Mesendoderm (in vitro differentiated cells): ENCODE measurements at regions not wholly inside any gene's neighbourhood (a gene's known extent, or its start where the extent isn't known, plus 50 kb on each side); places are given as distances from the start of the nearest gene placed in this dataset.
"Not testable (repeated sequence)": the region's sequence is repeated elsewhere in the genome, so short reads cannot be mapped to it uniquely, and the experiment has no call there.

Source experiments
- DNase-seq: peaks from one replicate; pipeline ENCODE4 v3.0.0; 2013
- H2AK5ac ChIP-seq: 2 replicates; pipeline ENCODE4 v1.6.1; 2013; ENCODE audit warnings: low read length, inconsistent platforms
- H2BK120ac ChIP-seq: 2 replicates; pipeline ENCODE4 v1.6.1; 2013; ENCODE audit warnings: low read depth, mild to moderate bottlenecking, low read length, moderate library complexity, mixed read lengths
- H2BK15ac ChIP-seq: replicated peaks from 2 replicates; pipeline ENCODE4 v1.6.1; 2013; ENCODE audit warnings: low read depth, mild to moderate bottlenecking, moderate library complexity
- H2BK5ac ChIP-seq: 2 replicates; pipeline ENCODE4 v1.6.1; 2013; ENCODE audit warnings: low read length, inconsistent platforms
- H3K18ac ChIP-seq: 2 replicates; pipeline ENCODE4 v1.6.1; 2013; ENCODE audit warnings: mild to moderate bottlenecking, low read length, mixed read lengths
- H3K23ac ChIP-seq: one replicate; pipeline ENCODE4 v1.6.1; 2013; ENCODE audit warnings: low read length
- H3K27ac ChIP-seq: 2 replicates; pipeline ENCODE4 v1.5.1; 2013; ENCODE audit warnings: low read depth, mild to moderate bottlenecking, inconsistent platforms, low read length, moderate library complexity
- H3K27me3 ChIP-seq: 2 replicates; pipeline ENCODE4 v1.6.1; 2013; ENCODE audit warnings: low read length, control low read depth, mild to moderate bottlenecking, inconsistent platforms; ENCODE audit not compliant: insufficient read depth, poor library complexity
- H3K36me3 ChIP-seq: 2 replicates; pipeline ENCODE4 v1.6.1; 2013; ENCODE audit warnings: low read length, inconsistent platforms; ENCODE audit not compliant: control insufficient read depth, insufficient read depth
- H3K4ac ChIP-seq: one replicate; pipeline ENCODE4 v1.6.1; 2013; ENCODE audit warnings: low read depth, mild to moderate bottlenecking, low read length, moderate library complexity
- H3K4me1 ChIP-seq: 2 replicates; pipeline ENCODE4 v1.6.1; 2013; ENCODE audit warnings: low read depth, low read length, inconsistent platforms; ENCODE audit not compliant: control insufficient read depth
- H3K4me2 ChIP-seq: 2 replicates; pipeline ENCODE4 v1.6.1; 2013; ENCODE audit warnings: low read length
- H3K4me3 ChIP-seq: 2 replicates; pipeline ENCODE4 v1.5.1; 2013; ENCODE audit warnings: mild to moderate bottlenecking, low read length
- H3K56ac ChIP-seq: one replicate; pipeline ENCODE4 v1.6.1; 2013; ENCODE audit warnings: low read length
- H3K79me1 ChIP-seq: 2 replicates; pipeline ENCODE4 v1.6.1; 2013; ENCODE audit warnings: low read length, inconsistent platforms
- H3K79me2 ChIP-seq: 2 replicates; pipeline ENCODE4 v1.6.1; 2013; ENCODE audit warnings: mild to moderate bottlenecking, low read length; ENCODE audit not compliant: control insufficient read depth, insufficient read depth
- H3K9ac ChIP-seq: 2 replicates; pipeline ENCODE4 v1.6.1; 2013; ENCODE audit warnings: low read length, inconsistent platforms
- H4K5ac ChIP-seq: one replicate; pipeline ENCODE4 v1.6.1; 2013; ENCODE audit warnings: low read length
- H4K8ac ChIP-seq: one replicate; pipeline ENCODE4 v1.6.1; 2013; ENCODE audit warnings: low read depth, mild to moderate bottlenecking, control low read depth, low read length, moderate library complexity
- WGBS: extraction: QIAGEN DNeasy Blood & Tissue Kit; methylation state at CpG from one replicate; pipeline ENCODE4 v1.1.7; 2013; ENCODE audit warnings: low lambda C conversion rate, missing lambda C conversion rate; ENCODE audit not compliant: insufficient coverage; ENCODE audit errors: extremely low coverage; 5-methylcytosine and 5-hydroxymethylcytosine counted together

GRCh38 chr5:100409660-100410151, 125.5 kb upstream of the FAM174A start:
- H3K79me1 ChIP-seq, result no peaks in the 10 kb centered on the region
- no peak overlapping the region for H4K8ac ChIP-seq
- no peak overlapping the region for H3K4ac ChIP-seq
- H3K9ac ChIP-seq, result no peak overlapping the region
- no peak overlapping the region for H2AK5ac ChIP-seq
- no peak overlapping the region for H3K18ac ChIP-seq
- H3K36me3 ChIP-seq, result no peaks in the 10 kb centered on the region
- H3K4me3 ChIP-seq, result no peak overlapping the region
- no peaks in the 10 kb centered on the region for H3K27me3 ChIP-seq
- H2BK15ac ChIP-seq, result no peak overlapping the region
- H2BK5ac ChIP-seq, result no peak overlapping the region
- H2BK120ac ChIP-seq, result no peak overlapping the region
- no peak overlapping the region for H4K5ac ChIP-seq
- no peak overlapping the region for H3K4me2 ChIP-seq
- no CpG with 5 or more reads among the region's 3 CpGs for WGBS
- no peak overlapping the region for H3K56ac ChIP-seq
- no peaks in the 10 kb centered on the region for H3K79me2 ChIP-seq
- no peaks in the 10 kb centered on the region for H3K4me1 ChIP-seq
- DNase-seq, result no peak
- H3K27ac ChIP-seq, result no peak overlapping the region
- no peak overlapping the region for H3K23ac ChIP-seq

DNA sequence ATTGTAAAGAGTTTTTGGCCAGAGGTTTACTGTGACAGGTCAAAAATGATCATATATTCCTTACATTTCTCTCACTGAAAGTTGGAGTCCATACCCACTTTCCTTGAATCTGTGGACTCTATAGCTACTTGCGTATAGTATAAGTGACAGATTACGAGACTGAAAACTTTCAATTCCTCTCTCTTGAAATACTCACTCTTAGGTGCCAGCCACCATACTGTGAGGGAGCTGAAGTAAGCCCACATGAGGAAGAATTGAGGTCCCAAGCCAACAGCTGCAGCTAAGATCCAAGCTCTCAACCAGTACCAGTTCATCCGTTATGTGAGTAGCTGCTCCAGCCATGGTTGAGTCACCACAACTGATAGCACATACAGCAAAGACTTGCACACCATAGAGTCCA, 128.1 kb upstream of the FAM174A start:
- H3K79me2 ChIP-seq, result no peaks in the 10 kb centered on the region
- no peak overlapping the region for H3K4me2 ChIP-seq
- no peak overlapping the region for H3K27ac ChIP-seq
- H3K56ac ChIP-seq, result no peak overlapping the region
- DNase-seq, result no peak
- H2BK5ac ChIP-seq, result no peak overlapping the region
- no peak overlapping the region for H4K8ac ChIP-seq
- WGBS, result no CpG with 5 or more reads among the region's 3 CpGs
- no peaks in the 10 kb centered on the region for H3K4me1 ChIP-seq
- H4K5ac ChIP-seq, result no peak overlapping the region
- H2BK15ac ChIP-seq, result no peak overlapping the region
- no peaks in the 10 kb centered on the region for H3K79me1 ChIP-seq
- H3K18ac ChIP-seq, result no peak overlapping the region
- no peak overlapping the region for H3K9ac ChIP-seq
- H3K27me3 ChIP-seq, result no peaks in the 10 kb centered on the region
- H2AK5ac ChIP-seq, result no peak overlapping the region
- H3K36me3 ChIP-seq, result no peaks in the 10 kb centered on the region
- H3K4ac ChIP-seq, result no peak overlapping the region
- H2BK120ac ChIP-seq, result no peak overlapping the region
- no peak overlapping the region for H3K23ac ChIP-seq
- H3K4me3 ChIP-seq, result no peak overlapping the region

- Histone ChIP-seq H2BK15ac (no peak overlapping the region), H3K27ac (no peak overlapping the region), H3K18ac (no peak overlapping the region), H3K36me3 (no peaks in the 10 kb centered on the region), H3K4me1 (no peaks in the 10 kb centered on the region), H3K4me3 (no peak overlapping the region), H3K27me3 (no peaks in the 10 kb centered on the region), H4K5ac (no peak overlapping the region), H3K23ac (no peak overlapping the region), H3K79me2 (no peaks in the 10 kb centered on the region), H3K79me1 (no peaks in the 10 kb centered on the region), H3K4ac (no peak overlapping the region), H2BK5ac (no peak overlapping the region), H2BK120ac (no peak overlapping the region), H4K8ac (no peak overlapping the region), H3K9ac (no peak overlapping the region), H3K56ac (no peak overlapping the region), H2AK5ac (no peak overlapping the region), H3K4me2 (no peak overlapping the region)
- DNase-seq, result no peak
- no CpG with 5 or more reads among the region's 2 CpGs for WGBS
Observed at GRCh38 chr5:100406640-100407039, 128.5 kb upstream of the FAM174A start.

DNA sequence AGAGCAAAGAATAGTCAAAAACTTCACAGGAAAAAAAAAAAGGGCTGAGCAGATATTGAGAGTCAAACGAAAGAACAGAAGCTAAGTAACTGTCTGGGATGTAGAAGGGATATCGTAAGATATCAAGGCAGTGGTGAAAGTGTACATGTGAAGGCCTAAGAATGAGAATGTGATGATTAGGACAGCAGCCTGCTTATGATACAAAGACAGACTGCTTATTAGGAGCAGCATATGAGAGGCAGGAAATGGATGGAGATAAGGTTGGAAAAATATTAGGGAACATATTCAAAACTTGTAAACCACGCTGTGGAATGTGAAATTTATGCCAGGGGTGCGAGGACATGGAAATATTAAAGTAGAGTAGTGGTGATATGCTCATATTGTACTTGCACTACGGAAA, 133.1 kb upstream of the FAM174A start:
- Histone ChIP-seq H3K79me1 (no peaks in the 10 kb centered on the region), H4K8ac (no peak overlapping the region), H3K27ac (no peak overlapping the region), H3K79me2 (no peaks in the 10 kb centered on the region), H3K56ac (no peak overlapping the region), H3K4me2 (no peak overlapping the region), H3K36me3 (no peaks in the 10 kb centered on the region), H3K18ac (no peak overlapping the region), H2BK5ac (no peak overlapping the region), H2BK15ac (no peak overlapping the region), H3K4ac (no peak overlapping the region), H3K27me3 (no peaks in the 10 kb centered on the region), H3K4me3 (no peak overlapping the region), H3K4me1 (no peaks in the 10 kb centered on the region), H3K23ac (no peak overlapping the region), H2AK5ac (no peak overlapping the region), H4K5ac (no peak overlapping the region), H3K9ac (no peak overlapping the region), H2BK120ac (no peak overlapping the region)
- no CpG with 5 or more reads among the region's 5 CpGs for WGBS
- no peak for DNase-seq

DNA sequence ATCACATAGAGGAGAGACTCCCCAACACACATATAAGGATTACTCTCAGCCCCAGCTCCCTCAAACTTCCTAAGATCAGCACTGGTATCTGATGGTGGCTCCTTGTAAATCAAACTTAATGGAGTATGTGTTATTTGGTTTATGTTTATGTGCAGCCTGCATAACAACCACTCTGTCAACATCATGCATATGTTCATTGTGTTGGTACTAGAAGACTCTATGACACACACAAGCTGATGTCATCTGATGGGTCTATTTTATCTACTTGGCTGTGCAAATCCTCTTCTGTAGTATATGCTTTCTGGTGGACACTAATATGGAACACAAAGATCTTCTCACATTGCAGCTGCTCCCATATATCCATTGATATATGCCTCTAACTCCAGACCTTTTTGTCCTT, 134.0 kb upstream of the FAM174A start:
- Histone ChIP-seq H2BK15ac (no peak overlapping the region), H3K4me1 (no peaks in the 10 kb centered on the region), H3K79me2 (no peaks in the 10 kb centered on the region), H3K4me2 (no peak overlapping the region), H3K23ac (no peak overlapping the region), H4K5ac (no peak overlapping the region), H2AK5ac (no peak overlapping the region), H3K27ac (no peak overlapping the region), H3K4ac (no peak overlapping the region), H3K56ac (no peak overlapping the region), H4K8ac (no peak overlapping the region), H2BK120ac (no peak overlapping the region), H3K4me3 (no peak overlapping the region), H3K27me3 (no peaks in the 10 kb centered on the region), H3K9ac (no peak overlapping the region), H3K18ac (no peak overlapping the region), H2BK5ac (no peak overlapping the region), H3K79me1 (no peaks in the 10 kb centered on the region), H3K36me3 (no peaks in the 10 kb centered on the region)
- DNase-seq, result no peak

DNA sequence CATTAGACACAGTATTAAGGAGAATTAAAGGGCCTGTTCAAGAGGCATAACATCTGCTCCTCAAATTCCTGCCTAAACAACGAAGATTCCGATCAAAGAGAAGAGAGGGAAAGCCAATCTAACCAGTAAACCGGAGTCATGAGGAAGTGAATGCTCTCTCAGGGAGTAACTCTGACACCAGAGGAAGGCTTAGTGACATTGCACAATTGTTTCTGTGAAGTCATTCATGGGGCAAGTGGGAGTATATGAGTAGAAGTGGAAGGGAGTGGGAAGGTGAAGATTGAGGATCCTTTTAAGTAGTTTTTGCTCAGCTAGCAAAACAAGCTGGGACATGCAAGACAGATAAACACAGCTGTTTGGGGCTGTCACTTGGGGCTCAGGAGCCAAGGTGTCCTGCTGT, 136.4 kb upstream of the FAM174A start:
- H4K5ac ChIP-seq, H3K27me3 ChIP-seq, DNase-seq, H3K79me1 ChIP-seq, H2BK15ac ChIP-seq, H2AK5ac ChIP-seq, H3K18ac ChIP-seq, H3K23ac ChIP-seq, H3K56ac ChIP-seq, H3K4ac ChIP-seq, H2BK5ac ChIP-seq, H3K4me3 ChIP-seq, H3K79me2 ChIP-seq, H3K36me3 ChIP-seq, H3K4me1 ChIP-seq, H3K27ac ChIP-seq, H3K4me2 ChIP-seq, H3K9ac ChIP-seq, H4K8ac ChIP-seq, H2BK120ac ChIP-seq: not testable (repeated sequence)
- WGBS, result no CpG with 5 or more reads among the region's 3 CpGs
